ENCODE measurements at regions not wholly inside any gene's neighbourhood (a gene's known extent, or its start where the extent isn't known, plus 50 kb on each side); places are given as distances from the start of the nearest gene placed in this dataset.

DNA sequence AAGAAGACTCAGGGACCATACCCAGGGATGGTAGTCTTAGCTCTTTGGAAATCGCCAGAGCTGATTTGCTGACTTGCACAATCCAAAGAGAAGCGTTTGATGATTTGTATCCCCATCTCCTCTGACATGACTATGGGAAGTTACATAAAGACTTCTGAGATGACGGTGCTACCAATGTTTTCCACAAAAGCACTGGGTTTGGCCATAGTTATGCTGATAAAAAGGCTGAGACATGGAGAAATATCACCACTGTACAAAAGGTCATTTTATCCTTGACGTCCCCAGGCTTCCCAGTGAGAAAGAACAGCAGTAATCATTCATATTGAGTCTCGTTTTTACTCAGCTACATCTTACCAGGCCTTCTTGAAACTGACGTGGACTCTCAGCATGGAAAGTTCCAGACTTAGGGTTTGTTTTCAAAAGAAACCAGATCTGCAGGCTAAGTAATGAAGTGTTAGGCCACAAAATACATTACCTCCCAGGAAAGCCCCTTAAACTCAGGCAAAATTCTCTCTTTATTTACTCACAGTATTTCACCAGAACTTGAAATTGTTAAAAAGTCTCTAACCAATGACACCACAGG, 370.3 kb upstream of the JARID2 start:
- DNase-seq, result no peak
- Histone ChIP-seq H3K9me3 (no peaks in the 10 kb centered on the region), H3K36me3 (no peaks in the 10 kb centered on the region), H3K4me1 (no peaks in the 10 kb centered on the region), H3K4me3 (no peak overlapping the region), H3K27ac (no peak overlapping the region), H3K27me3 (no peaks in the 10 kb centered on the region)
- 81 to 88% methylated on average over 6 of the region's 6 CpGs for WGBS, 2 donors
- TF ChIP-seq EP300 (IDR thresholded peaks at IDR 0.05) (no peak), POLR2A (IDR thresholded peaks at IDR 0.05) (no peak), POLR2AphosphoS5 (IDR thresholded peaks at IDR 0.05) (no peak)
- TF ChIP-seq, protein P1, sequence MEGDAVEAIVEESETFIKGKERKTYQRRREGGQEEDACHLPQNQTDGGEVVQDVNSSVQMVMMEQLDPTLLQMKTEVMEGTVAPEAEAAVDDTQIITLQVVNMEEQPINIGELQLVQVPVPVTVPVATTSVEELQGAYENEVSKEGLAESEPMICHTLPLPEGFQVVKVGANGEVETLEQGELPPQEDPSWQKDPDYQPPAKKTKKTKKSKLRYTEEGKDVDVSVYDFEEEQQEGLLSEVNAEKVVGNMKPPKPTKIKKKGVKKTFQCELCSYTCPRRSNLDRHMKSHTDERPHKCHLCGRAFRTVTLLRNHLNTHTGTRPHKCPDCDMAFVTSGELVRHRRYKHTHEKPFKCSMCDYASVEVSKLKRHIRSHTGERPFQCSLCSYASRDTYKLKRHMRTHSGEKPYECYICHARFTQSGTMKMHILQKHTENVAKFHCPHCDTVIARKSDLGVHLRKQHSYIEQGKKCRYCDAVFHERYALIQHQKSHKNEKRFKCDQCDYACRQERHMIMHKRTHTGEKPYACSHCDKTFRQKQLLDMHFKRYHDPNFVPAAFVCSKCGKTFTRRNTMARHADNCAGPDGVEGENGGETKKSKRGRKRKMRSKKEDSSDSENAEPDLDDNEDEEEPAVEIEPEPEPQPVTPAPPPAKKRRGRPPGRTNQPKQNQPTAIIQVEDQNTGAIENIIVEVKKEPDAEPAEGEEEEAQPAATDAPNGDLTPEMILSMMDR (IDR thresholded peaks at IDR 0.05), result no peak
- intact Hi-C loops (cut with DNase I), result no loop called here

DNA sequence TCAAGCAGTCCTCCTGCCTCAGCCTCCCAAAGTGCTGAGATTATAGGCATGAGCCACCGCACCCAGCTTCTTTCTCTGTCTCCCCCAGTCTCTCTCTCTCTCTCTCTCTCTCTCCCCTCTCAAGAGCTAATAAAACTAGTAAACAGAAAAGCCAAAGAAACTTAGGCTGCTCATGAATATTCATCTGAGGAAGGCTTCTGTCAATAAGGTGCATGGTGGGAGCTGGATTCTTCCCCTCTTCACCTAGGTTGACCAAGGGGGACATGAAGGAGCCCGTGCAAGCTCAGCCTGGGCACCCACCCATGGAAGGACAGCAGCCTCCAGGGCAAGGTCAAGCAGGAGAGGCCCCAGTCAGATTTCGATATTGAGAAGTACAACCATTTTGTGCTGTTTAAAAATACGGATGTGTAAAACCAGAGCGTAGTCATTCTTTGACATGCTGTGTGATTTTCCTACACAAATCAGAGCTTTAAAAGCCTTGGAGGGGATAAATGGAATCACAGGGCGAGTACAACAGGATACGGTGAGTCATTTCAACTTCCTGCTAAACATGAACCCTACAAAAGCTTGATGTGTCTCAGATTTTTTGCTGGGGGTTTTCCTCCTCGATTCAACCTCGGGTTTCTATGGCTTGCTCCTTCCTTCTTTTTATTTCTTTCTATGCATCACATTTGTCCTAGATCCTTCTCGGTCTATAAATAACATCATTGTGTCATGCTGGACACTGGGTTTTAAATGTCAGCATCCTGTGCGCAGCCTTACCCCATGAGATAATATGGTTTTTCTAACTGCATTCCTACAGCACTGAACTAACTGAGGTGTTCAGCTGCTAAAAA, 368.9 kb upstream of the JARID2 start:
- 40 to 67% methylated on average over 11 of the region's 11 CpGs for WGBS, 2 donors
- Histone ChIP-seq H3K9me3 (no peaks in the 10 kb centered on the region), H3K4me3 (no peak overlapping the region), H3K36me3 (no peaks in the 10 kb centered on the region), H3K4me1 (no peaks in the 10 kb centered on the region), H3K27me3 (no peaks in the 10 kb centered on the region), H3K27ac (peak overlapping the region in 3 of 4 donors; percentile 37 to 61 (median 59))
- intact Hi-C loops (cut with DNase I), result no loop called here
- no peak for DNase-seq
- no peak for TF ChIP-seq POLR2A (IDR thresholded peaks at IDR 0.05)
- TF ChIP-seq EP300 (IDR thresholded peaks at IDR 0.05), result peak in 1 of 4 donors; percentile 42
- peak in 2 of 4 donors; percentile 14 to 36 for TF ChIP-seq POLR2AphosphoS5 (IDR thresholded peaks at IDR 0.05)

DNA sequence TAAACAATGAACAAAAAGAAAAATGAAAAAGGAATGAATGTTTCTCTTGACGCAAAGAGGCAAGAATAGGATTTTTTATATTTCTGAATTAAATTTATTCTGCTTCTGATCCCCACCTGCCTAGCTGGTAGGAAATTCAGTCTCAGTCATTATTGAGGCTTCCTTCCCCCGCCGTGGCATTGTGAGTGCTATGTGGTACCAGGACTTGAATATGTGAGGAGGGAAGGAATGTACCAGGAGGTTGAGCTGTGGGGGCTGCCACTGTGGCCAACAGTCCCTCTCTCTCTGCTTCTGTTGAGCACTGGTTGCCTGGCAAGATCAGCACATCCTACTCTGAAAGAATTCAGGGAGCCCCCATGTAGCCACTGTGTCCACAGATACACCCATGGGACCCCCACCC, 368.1 kb upstream of the JARID2 start:
- Histone ChIP-seq H3K27ac (peak overlapping the region in 3 of 4 donors; percentile 16 to 59 (median 37)), H3K9me3 (no peaks in the 10 kb centered on the region), H3K27me3 (no peaks in the 10 kb centered on the region), H3K4me3 (no peak overlapping the region), H3K4me1 (no peaks in the 10 kb centered on the region), H3K36me3 (no peaks in the 10 kb centered on the region)
- TF ChIP-seq POLR2A (IDR thresholded peaks at IDR 0.05) (no peak), EP300 (IDR thresholded peaks at IDR 0.05) (no peak), POLR2AphosphoS5 (IDR thresholded peaks at IDR 0.05) (no peak)
- intact Hi-C loops (cut with DNase I), result no loop called here
- 89 to 95% methylated on average over 3 of the region's 3 CpGs for WGBS, 2 donors
- no peak for DNase-seq

DNA sequence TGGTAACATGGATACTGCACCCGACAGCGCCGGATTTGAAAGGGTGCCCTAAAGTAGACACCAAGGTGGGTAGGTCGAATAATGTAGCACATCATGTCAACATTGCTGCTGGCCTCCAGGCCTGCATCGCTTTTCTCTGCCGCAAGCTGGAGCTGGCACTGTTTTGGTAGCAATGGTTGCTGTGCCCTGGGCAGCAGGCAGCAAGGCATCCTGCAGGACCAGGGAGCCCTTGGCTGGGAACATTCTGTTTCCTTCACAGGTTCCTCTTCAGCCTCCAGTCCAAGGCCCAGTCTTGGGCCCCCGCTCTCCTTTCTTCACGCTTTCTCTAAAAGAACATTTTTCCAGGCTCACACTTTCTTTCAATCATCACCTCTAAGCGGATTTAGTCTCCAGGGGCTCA, 365.8 kb upstream of the JARID2 start:
- no peak for TF ChIP-seq EP300 (IDR thresholded peaks at IDR 0.05)
- TF ChIP-seq, protein P1 (IDR thresholded peaks at IDR 0.05), result no peak
- no peak for TF ChIP-seq POLR2AphosphoS5 (IDR thresholded peaks at IDR 0.05)
- no peak for TF ChIP-seq POLR2A (IDR thresholded peaks at IDR 0.05)
- Histone ChIP-seq H3K4me1 (no peaks in the 10 kb centered on the region), H3K4me3 (no peak overlapping the region), H3K27me3 (no peaks in the 10 kb centered on the region), H3K9me3 (no peaks in the 10 kb centered on the region), H3K36me3 (no peaks in the 10 kb centered on the region), H3K27ac (peak overlapping the region in 2 of 4 donors; percentile 13 to 40)
- no peak for DNase-seq
- intact Hi-C loops (cut with DNase I), result no loop called here
- 95 to 97% methylated on average over 9 of the region's 9 CpGs for WGBS, 2 donors

DNA sequence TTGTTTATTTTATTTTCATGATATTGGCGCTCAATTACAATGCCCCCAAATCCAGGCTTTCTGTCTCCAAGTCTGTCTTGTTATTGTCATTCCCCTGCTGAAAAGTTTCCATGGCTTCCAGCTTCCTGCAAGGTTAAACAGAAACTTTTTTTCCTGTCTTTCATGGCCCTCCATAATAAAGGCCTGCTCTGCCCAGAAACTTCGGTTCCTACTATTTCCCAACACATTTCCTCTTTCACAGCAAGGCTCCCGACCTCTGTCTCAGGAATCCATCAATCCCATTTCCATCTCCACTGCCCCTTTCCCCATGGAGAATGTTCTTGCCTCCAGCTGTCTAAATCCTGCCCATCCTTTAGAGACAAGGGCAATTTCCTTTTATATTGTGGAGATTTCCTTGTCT, 365.2 kb upstream of the JARID2 start:
- no peak for DNase-seq
- Histone ChIP-seq H3K9me3 (no peaks in the 10 kb centered on the region), H3K27me3 (no peaks in the 10 kb centered on the region), H3K4me3 (no peak overlapping the region), H3K27ac (peak overlapping the region in 2 of 4 donors; percentile 13 to 40), H3K36me3 (no peaks in the 10 kb centered on the region), H3K4me1 (no peaks in the 10 kb centered on the region)
- no peak for TF ChIP-seq EP300 (IDR thresholded peaks at IDR 0.05)
- TF ChIP-seq, protein P1 (IDR thresholded peaks at IDR 0.05), result no peak
- no peak for TF ChIP-seq POLR2A (IDR thresholded peaks at IDR 0.05)
- no peak for TF ChIP-seq POLR2AphosphoS5 (IDR thresholded peaks at IDR 0.05)
- intact Hi-C loops (cut with DNase I), result no loop called here
- 65 to 68% methylated on average over 3 of the region's 3 CpGs for WGBS, 2 donors

All from sigmoid colon (tissue), 6 donors.